Lower leg skin (tissue), 3 donors: ENCODE measurements at regions not wholly inside any gene's neighbourhood (a gene's known extent, or its start where the extent isn't known, plus 50 kb on each side); places are given as distances from the start of the nearest gene placed in this dataset.

Experiments
- CTCF ChIP-seq, 3 donors: fragments of 450-650 bp; IDR thresholded peaks; one replicate each; pipeline ENCODE4 v1.5.1; 2016; ENCODE audit warnings: antibody characterized with exemption in 3 of 3, mild to moderate bottlenecking in 3 of 3, moderate library complexity in 2 of 3
- POLR2A ChIP-seq, 2 donors: fragments of 450-650 bp; IDR thresholded peaks; one replicate each; pipeline ENCODE4 v1.6.1; 2016 to 2017; ENCODE audit warnings: antibody characterized with exemption in 2 of 2, mild to moderate bottlenecking in 1 of 2, moderate library complexity in 1 of 2

DNA sequence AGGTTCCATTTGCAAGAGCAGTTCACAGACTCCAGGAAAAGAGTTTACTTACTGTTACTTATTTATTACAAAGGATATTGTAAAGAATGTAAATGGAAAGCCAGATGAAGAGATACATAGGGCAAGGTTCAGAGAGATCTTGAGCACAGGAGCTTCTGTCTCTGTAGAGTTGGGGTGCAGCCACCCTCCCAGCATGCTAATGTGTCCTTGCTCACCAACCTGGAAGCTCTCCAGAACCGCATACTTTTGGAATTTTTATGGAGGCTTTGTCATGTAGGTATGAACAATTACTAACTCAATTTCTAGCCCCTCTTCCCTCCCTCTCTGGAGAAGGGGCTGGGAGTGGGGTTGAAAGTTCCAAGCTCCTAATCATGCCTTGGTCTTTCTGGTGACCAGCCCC lies 857.2 kb downstream of the RPA4 start:
- no peak for TF ChIP-seq POLR2A (IDR thresholded peaks at IDR 0.05)
- TF ChIP-seq CTCF (IDR thresholded peaks at IDR 0.05), result no peak
